ENCODE measurements at regions not wholly inside any gene's neighbourhood (a gene's known extent, or its start where the extent isn't known, plus 50 kb on each side); places are given as distances from the start of the nearest gene placed in this dataset.
"Not testable (repeated sequence)": the region's sequence is repeated elsewhere in the genome, so short reads cannot be mapped to it uniquely, and the experiment has no call there.

DNA sequence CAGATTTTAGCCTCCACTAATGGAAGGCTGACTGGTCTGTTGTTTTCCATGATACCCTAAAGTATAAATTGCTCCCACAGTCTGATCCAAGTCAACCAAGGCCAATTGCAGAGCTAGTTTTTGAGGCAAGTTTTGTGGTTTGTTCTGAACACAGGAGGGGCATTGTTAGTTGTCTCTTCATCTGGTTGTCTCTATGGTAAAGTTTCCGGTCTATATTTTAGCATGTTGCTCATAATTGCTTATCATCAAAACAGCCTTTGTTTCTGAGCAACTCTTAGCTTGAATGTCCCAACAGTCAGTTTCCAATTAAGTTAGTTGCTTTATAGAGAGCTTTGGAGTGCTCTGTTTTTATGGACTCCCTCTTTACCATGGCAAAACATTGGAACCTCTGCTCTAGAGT lies 217.6 kb upstream of the CARD18 start (continued):
- TF ChIP-seq, protein P1, sequence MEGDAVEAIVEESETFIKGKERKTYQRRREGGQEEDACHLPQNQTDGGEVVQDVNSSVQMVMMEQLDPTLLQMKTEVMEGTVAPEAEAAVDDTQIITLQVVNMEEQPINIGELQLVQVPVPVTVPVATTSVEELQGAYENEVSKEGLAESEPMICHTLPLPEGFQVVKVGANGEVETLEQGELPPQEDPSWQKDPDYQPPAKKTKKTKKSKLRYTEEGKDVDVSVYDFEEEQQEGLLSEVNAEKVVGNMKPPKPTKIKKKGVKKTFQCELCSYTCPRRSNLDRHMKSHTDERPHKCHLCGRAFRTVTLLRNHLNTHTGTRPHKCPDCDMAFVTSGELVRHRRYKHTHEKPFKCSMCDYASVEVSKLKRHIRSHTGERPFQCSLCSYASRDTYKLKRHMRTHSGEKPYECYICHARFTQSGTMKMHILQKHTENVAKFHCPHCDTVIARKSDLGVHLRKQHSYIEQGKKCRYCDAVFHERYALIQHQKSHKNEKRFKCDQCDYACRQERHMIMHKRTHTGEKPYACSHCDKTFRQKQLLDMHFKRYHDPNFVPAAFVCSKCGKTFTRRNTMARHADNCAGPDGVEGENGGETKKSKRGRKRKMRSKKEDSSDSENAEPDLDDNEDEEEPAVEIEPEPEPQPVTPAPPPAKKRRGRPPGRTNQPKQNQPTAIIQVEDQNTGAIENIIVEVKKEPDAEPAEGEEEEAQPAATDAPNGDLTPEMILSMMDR (IDR thresholded peaks at IDR 0.05 in 2 of 3, conservative IDR thresholded peaks at IDR 0.05 in 1 of 3; ENCODE audit: borderline replicate concordance in 1 of 3, insufficient read depth in 1 of 3, low read depth in 2 of 3, low read length in 2 of 3), result no peak
- TF ChIP-seq JUND (IDR thresholded peaks at IDR 0.05), result no peak
- TF ChIP-seq SIN3A (IDR thresholded peaks at IDR 0.05; ENCODE audit: low read depth), result no peak
- no peak for TF ChIP-seq ELF1 (IDR thresholded peaks at IDR 0.05; ENCODE audit: borderline replicate concordance, low read depth)
- no peak for TF ChIP-seq EZH2 (IDR thresholded peaks at IDR 0.05)

DNA sequence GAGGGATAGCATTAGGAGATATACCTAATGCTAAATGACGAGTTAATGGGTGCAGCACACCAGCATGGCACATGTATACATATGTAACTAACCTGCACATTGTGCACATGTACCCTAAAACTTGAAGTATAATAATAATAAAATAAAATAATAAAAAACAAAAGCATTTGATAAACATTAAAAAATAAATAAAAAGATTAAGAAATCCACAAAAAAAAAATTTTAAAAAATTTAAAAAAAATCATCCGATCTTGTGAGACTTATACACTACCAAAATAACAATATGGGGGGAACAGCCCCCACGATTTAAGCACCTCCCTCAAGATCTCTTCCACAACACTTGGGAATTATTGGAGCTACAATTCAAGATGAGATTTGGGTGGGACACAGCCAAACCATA lies 210.3 kb upstream of the CARD18 start:
- H3K36me3 ChIP-seq (ENCODE audit: control insufficient read depth in 1 of 2, insufficient read depth in 2 of 2, low read length in 2 of 2); H3K4me3 ChIP-seq (replicated peaks in 1 of 2; ENCODE audit: low read depth in 1 of 2, low read length in 2 of 2); POLR2A ChIA-PET; H3K4me1 ChIP-seq (ENCODE audit: control insufficient read depth in 1 of 2, insufficient read depth in 2 of 2, low read length in 2 of 2); H3K79me2 ChIP-seq (ENCODE audit: insufficient read depth, low read length); H2AFZ ChIP-seq (ENCODE audit: low read depth, low read length, poor library complexity, severe bottlenecking); RAD21 ChIA-PET (ENCODE audit: low non-redundant PET in 1 of 2, low total read pairs in 2 of 2, uncharacterized antibody in 2 of 2, unreplicated experiment in 2 of 2); H3K9me3 ChIP-seq (ENCODE audit: control insufficient read depth in 1 of 2, insufficient read depth in 1 of 2, low read depth in 1 of 2, low read length in 2 of 2); BruUV-seq (replicated peaks); DNase-seq (ENCODE audit: low read depth, low spot score); H3K9me2 ChIP-seq (ENCODE audit: insufficient read depth); H3K4me2 ChIP-seq (ENCODE audit: low read length); H3K27ac ChIP-seq (ENCODE audit: low read depth, low read length); H3K27me3 ChIP-seq (ENCODE audit: insufficient read depth, low read length); H3K9ac ChIP-seq (ENCODE audit: low read length); ATAC-seq; H4K20me1 ChIP-seq (ENCODE audit: insufficient read depth); intact Hi-C loops (cut with micrococcal nuclease); CTCF ChIA-PET: not testable (repeated sequence)

GRCh38 chr11:105344938-105345337 lies 205.4 kb upstream of the CARD18 start:
- no peak for DNase-seq (ENCODE audit: low read depth, low spot score)
- BruUV-seq (replicated peaks), result no TSS peak

More at GRCh38 chr11:105344938-105345337, 205.4 kb upstream of the CARD18 start:
- Histone ChIP-seq H4K20me1 (ENCODE audit: insufficient read depth) (no peaks in the 10 kb centered on the region), H3K27ac (ENCODE audit: low read depth, low read length) (no peak overlapping the region), H3K36me3 (ENCODE audit: control insufficient read depth in 1 of 2, insufficient read depth in 2 of 2, low read length in 2 of 2) (no peaks in the 10 kb centered on the region), H3K4me1 (ENCODE audit: control insufficient read depth in 1 of 2, insufficient read depth in 2 of 2, low read length in 2 of 2) (no peaks in the 10 kb centered on the region), H3K9me3 (ENCODE audit: control insufficient read depth in 1 of 2, insufficient read depth in 1 of 2, low read depth in 1 of 2, low read length in 2 of 2) (no peaks in the 10 kb centered on the region), H3K4me3 (replicated peaks in 1 of 2; ENCODE audit: low read depth in 1 of 2, low read length in 2 of 2) (no peak overlapping the region), H3K9ac (ENCODE audit: low read length) (no peak overlapping the region), H3K4me2 (ENCODE audit: low read length) (no peak overlapping the region), H3K9me2 (ENCODE audit: insufficient read depth) (no peaks in the 10 kb centered on the region), H2AFZ (ENCODE audit: low read depth, low read length, poor library complexity, severe bottlenecking) (no peak overlapping the region), H3K79me2 (ENCODE audit: insufficient read depth, low read length) (no peaks in the 10 kb centered on the region), H3K27me3 (ENCODE audit: insufficient read depth, low read length) (no peaks in the 10 kb centered on the region)
- intact Hi-C loops (cut with micrococcal nuclease), result no loop called here
- no peak for TF ChIP-seq ZFX (IDR thresholded peaks at IDR 0.05)
- TF ChIP-seq EZH2 (IDR thresholded peaks at IDR 0.05), result no peak
- no peak for TF ChIP-seq REST (IDR thresholded peaks at IDR 0.05; ENCODE audit: low read depth)
- TF ChIP-seq POLR2A (IDR thresholded peaks at IDR 0.05; ENCODE audit: borderline replicate concordance, extremely low read depth, insufficient read depth, insufficient read length), result no peak
- TF ChIP-seq EZH2phosphoT487 (IDR thresholded peaks at IDR 0.05; ENCODE audit: borderline replicate concordance), result no peak
- TF ChIP-seq ZNF274 (IDR thresholded peaks at IDR 0.05; ENCODE audit: low read depth, low read length), result no peak
- ATAC-seq, result no peak
- ChIA-PET CTCF (no interaction called here), RAD21 (ENCODE audit: low non-redundant PET in 1 of 2, low total read pairs in 2 of 2, uncharacterized antibody in 2 of 2, unreplicated experiment in 2 of 2) (no interaction called here), POLR2A (no interaction called here)

Data from HCT116 (cell line).